ENCODE measurements at regions not wholly inside any gene's neighbourhood (a gene's known extent, or its start where the extent isn't known, plus 50 kb on each side); places are given as distances from the start of the nearest gene placed in this dataset.

GRCh38 chr14:65243766-65244442, 141.6 kb upstream of the MAX start:
- peak in 1 of 4 donors; percentile 12 for DNase-seq
- TF ChIP-seq CTCF (IDR thresholded peaks at IDR 0.05) (no peak), POLR2A (IDR thresholded peaks at IDR 0.05) (no peak)
- WGBS, 2 donors = 51 to 60% methylated on average over 7 of the region's 7 CpGs
- intact Hi-C loops (cut with DNase I) = no loop called here
- Histone ChIP-seq H3K4me1 (peaks cover 11% of the 10 kb centered on the region), H3K27ac (peak overlapping the region in 1 of 4 donors; percentile 14), H3K4me3 (no peak overlapping the region), H3K9me3 (no peaks in the 10 kb centered on the region), H3K36me3 (replicated peaks in 1 of 2; ENCODE audit: insufficient read depth in 1 of 2, low read depth in 2 of 2) (no peaks in the 10 kb centered on the region), H3K27me3 (no peaks in the 10 kb centered on the region)
- peak; percentile 62 for ATAC-seq

DNA sequence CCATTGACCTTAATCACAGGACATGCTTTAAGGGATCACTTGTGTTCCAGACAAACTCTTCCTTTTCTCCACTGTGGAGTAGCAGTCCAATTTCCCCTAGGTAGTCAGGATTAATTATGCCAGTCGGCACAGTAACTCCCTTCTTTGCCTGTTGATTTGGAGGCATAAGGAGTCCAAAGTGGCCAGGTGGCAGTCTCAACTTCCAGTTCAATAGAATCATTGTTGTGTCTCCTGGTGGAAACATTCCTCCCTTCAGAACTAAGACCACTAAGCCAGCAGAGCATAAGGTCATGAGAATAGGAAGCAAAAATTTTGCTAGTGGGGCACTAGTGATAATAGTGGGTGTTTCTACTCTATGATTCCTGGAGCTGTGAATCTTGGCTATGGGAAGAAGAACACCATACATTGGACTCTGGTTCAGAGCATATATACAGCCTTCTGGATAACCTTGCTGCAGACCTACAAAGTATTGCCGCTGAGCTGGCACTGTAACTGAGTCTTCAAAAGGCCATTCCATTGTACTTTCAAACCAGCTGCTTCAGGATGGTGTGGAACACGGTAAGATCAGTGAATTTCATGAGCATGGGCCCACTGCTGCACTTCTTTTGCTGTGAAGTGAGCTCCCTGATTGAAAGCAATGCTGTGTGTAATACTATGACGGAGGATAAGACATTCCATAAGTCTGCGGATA, 147.3 kb upstream of the MAX start:
- DNase-seq = peak in 1 of 4 donors; percentile 9
- H3K27me3 ChIP-seq = no peaks in the 10 kb centered on the region
- no peak overlapping the region for H3K4me3 ChIP-seq
- H3K9me3 ChIP-seq = no peaks in the 10 kb centered on the region
- H3K4me1 ChIP-seq = peaks cover 23% of the 10 kb centered on the region
- H3K27ac ChIP-seq = peak overlapping the region; percentile 26 to 60 (median 59)
- WGBS, 2 donors = 39 to 41% methylated on average over 5 of the region's 5 CpGs
- no peak for ATAC-seq
- H3K36me3 ChIP-seq (replicated peaks in 1 of 2; ENCODE audit: insufficient read depth in 1 of 2, low read depth in 2 of 2) = no peaks in the 10 kb centered on the region
- TF ChIP-seq POLR2A (IDR thresholded peaks at IDR 0.05) = no peak
- no peak for TF ChIP-seq CTCF (IDR thresholded peaks at IDR 0.05)
- intact Hi-C loops (cut with DNase I) = no loop called here

DNA sequence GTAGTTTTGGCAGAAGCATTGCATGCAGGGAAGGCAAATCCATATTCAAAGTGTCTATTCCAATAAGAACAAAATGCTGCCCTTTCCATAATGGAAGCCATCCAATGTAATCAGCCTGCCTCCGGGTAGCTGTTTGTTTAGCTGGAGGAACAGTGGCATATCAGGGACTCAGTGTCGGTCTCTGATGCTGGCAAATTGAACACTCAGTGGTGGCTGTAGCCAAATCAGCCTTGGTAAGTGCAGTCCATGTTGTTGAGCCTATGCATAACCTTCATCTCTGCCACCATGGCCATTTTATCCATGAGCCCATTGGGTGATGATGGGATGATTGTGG, 147.8 kb upstream of the MAX start:
- H3K9me3 ChIP-seq = no peaks in the 10 kb centered on the region
- H3K27me3 ChIP-seq = no peaks in the 10 kb centered on the region
- H3K36me3 ChIP-seq (replicated peaks in 1 of 2; ENCODE audit: insufficient read depth in 1 of 2, low read depth in 2 of 2) = no peaks in the 10 kb centered on the region
- intact Hi-C loops (cut with DNase I) = no loop called here
- TF ChIP-seq CTCF (IDR thresholded peaks at IDR 0.05) = no peak
- TF ChIP-seq POLR2A (IDR thresholded peaks at IDR 0.05) = no peak
- no peak overlapping the region for H3K4me3 ChIP-seq
- DNase-seq (peak; percentile 69 to 82 (median 76)), ATAC-seq (peak; percentile 92)
- peak overlapping the region; percentile 26 to 60 (median 59) for H3K27ac ChIP-seq
- WGBS, 2 donors = 15 to 42% methylated on average over 2 of the region's 2 CpGs
- peaks cover 28% of the 10 kb centered on the region for H3K4me1 ChIP-seq

GRCh38 chr14:65251213-65251612, 148.9 kb upstream of the MAX start:
- Histone ChIP-seq H3K9me3 (no peaks in the 10 kb centered on the region), H3K4me3 (no peak overlapping the region), H3K4me1 (peaks cover 39% of the 10 kb centered on the region), H3K36me3 (replicated peaks in 1 of 2; ENCODE audit: insufficient read depth in 1 of 2, low read depth in 2 of 2) (no peaks in the 10 kb centered on the region), H3K27me3 (no peaks in the 10 kb centered on the region), H3K27ac (no peak overlapping the region)
- intact Hi-C loops (cut with DNase I) = no loop called here
- TF ChIP-seq CTCF (IDR thresholded peaks at IDR 0.05) (no peak), POLR2A (IDR thresholded peaks at IDR 0.05) (no peak)
- peak; percentile 36 for ATAC-seq
- DNase-seq = peak in 2 of 4 donors; percentile 12 to 48
- 85 to 92% methylated on average over 1 of the region's 1 CpG for WGBS, 2 donors

All from body of pancreas (tissue), 4 donors.